ENCODE measurements at regions not wholly inside any gene's neighbourhood (a gene's known extent, or its start where the extent isn't known, plus 50 kb on each side); places are given as distances from the start of the nearest gene placed in this dataset.

DNA sequence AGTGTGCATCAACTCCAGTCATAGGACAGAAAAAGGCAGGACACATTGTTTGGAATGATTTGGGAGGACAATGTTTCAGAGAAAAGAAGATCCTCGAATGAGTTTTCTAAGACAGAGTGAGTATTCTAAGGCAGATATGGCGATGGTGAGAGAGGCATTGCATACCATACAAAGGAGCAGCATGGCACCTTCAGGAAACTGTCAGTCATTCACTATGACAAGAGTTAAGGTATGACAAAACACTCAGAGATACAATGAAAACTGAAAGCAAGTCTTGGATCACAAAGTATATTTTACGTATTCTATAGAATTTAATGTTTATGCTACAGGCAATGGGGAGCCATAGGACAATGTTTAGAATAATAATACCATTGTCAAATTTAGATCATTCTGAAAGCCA, 337.4 kb upstream of the LYPLAL1 start:
- DNase-seq = no peak

DNA sequence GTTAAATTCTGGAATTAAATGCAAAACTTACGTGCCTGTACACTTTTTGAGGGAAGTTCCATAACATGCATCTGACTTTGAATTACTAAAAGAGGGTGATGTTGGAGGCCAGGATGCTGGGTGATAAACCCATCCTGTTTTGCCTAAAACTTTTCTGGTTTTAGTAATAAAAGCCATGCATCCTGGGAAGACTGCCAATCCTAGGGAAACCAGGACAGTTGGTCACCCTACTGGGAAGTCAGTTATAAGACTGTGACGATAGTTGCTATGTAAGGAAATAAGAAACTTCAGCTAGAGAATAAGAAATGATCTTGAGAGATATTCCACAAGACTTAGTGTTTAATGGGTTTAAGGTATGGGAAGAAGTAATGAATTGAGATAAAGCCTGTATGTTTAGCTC, 336.6 kb upstream of the LYPLAL1 start:
- no peak for DNase-seq

DNA sequence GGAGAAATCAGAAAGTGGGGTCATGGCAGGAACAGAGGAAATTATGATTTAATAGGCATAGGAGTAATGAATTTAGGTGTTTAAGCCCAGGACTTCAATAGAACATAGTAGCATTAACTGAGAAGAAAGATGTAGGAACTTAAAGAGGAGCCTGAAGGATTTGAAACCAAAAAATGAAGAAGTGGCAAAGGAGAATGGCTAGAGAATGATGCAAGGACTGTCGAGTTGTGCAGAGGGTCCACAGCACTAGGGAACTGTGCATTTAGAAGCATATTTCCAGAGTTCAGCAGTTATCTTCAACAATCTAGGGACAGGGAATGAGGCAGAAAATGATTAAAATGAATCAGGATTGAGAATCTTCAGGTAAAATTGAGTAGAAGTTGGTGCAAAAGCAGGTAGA, 328.1 kb upstream of the LYPLAL1 start:
- DNase-seq = no peak

DNA sequence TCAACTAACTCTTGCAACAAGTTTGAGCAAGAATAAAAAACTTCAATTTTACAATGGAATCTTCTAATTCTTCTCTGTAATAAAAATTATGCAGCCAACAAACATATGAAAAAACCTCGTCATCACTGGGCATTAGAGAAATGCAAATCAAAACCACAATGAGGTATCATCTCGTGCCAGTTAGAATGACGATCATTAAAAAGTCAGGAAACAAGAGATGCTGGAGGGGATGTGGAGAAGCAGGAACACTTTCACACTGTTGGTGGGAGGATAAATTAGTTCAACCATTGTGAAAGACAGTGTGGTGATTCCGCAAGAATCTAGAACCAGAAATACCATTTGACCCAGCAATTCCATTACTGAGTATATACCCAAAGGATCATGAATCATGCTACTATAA, 327.5 kb upstream of the LYPLAL1 start:
- DNase-seq = no peak

DNA sequence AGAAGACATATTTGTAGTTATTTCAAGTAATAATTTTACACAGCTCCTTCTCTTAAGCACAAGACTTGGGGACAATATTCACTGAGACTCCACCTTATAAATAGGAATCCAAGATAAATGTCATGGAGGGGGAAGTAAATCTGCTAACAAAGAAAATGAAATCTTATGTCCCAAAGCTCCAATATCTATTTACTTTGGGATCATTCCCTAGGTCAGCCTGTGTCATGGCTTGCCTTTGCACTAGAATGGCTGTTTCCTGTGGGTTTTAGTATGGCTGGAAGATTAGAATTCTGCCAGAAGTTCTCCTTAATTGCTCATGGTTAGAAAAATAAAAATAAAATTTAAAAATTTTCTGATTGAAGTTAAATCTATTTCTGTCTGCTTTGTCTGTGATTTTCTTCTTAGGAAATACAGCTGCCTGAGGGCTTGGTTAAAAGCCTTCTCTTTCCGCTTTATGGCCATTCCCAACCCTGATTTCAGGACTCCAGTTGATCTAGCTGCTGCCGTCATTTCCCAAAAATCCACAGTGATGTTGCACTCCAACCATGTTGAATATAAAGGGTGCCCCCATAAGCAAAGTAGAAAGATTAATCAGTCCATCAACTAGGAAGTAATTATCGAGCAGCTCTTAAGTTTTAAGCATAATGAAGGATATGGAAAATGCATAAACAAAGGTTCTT, 326.4 kb upstream of the LYPLAL1 start:
- DNase-seq = no peak

DNA sequence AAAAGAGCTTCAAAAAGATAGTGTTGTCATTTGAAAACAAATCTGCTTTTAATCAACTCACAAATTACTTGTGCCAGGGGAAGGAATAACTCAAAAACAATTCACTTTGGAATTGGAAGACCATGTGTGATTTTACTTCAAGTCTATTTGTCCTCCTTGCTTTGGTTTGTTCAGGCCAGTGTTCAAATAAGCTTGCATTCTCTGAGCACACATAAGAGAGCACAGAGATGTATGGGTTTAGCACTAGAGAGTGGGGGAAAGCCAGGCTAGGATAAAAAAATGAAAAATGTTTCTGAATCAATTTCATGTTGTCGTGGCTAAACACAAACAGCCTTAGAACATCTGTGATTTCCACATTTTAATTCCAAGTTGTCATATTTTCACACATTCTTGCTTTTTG, 325.7 kb upstream of the LYPLAL1 start:
- DNase-seq = no peak

DNA sequence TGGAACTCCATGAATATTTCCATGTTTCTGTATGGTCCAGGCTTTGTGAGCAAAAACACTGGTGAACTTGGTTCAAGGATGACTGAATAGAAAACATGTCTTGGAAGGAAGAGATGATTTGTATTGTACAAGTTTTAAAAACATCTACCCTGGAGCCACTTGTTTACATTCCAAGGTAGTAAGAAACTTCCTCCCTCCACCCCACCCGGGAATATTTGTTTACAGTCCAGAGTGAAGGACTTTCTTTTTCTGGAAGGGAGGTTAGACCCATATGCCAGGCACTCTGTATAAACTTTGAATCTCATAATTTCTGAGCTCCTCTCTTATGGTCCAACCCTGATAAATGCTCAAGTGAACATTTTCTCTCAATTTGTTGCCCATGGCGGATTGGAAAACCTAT, 323.3 kb upstream of the LYPLAL1 start:
- no peak for DNase-seq

DNA sequence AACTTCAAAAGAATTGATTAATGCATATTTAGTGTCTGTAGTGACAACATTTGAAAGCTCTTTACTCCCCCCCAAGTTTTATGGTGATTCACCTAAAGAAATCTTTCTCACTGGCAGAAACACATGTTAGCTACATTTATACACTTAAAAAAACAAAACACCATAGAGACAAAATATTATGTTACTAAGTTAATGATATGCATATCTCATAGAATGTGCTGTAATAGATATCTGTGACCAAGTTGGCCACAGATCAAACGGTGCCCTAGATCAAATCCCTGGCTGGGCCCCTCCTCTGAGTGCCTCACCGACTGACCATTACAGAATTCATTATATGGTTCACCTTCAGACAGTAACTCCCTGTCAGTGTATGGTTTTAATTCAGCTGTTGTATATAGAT, 322.1 kb upstream of the LYPLAL1 start:
- no peak for DNase-seq

DNA sequence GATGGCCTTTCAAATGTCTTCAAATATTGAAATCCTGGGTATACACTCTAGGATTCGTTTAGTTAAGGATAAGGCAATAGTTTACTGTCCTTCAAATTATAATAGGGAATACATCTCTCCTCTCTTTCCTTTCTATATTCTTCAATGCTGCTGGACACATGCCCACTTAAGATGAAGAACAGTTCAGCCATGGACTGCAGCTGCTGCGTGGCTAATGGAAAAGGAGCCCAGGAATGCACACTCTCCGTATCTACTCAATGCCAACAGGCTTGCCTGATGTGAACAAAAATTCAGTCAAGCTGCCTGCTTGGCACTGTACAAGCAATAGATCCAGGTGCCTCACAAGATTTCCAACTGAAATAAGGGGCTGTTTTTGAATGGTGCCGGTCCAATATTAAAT, 321.2 kb upstream of the LYPLAL1 start:
- DNase-seq = no peak

DNA sequence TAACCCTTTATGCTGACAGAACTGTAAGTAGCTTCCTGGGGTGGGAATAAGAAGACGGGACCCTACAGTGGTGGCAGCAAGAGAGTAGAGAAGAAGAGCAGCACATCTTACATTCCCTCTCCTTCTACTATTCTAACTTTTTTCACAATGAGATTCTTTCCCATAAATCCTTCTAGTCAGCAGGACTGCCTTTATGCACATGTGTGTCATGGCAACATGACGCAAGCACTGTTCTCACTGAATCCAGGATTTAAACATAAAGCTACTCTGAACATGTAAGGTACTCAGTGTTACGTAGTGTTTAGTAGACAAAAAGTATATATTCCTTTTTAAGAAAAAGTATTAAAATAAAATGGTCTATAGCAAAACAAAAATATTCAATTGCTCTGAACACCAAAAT, 309.7 kb upstream of the LYPLAL1 start:
- no peak for DNase-seq

DNA sequence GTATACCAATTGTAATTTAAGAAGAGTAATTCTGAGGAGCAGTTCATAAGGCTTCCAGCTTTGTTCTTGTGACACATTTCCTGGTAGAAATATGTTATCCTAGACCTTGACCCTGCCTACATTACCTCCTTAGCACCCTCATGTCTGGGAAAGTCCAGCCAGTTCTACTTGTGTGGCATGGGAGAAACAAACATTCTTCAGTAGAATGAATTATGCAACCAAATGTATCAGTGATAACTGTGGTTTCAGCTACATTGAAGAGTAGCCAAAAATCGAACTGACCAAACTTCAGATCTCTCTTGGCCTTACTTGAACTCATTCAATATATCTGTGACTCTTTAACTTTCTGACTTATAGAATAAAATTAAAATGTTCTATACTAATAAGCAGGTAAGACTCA, 308.1 kb upstream of the LYPLAL1 start:
- no peak for DNase-seq

DNA sequence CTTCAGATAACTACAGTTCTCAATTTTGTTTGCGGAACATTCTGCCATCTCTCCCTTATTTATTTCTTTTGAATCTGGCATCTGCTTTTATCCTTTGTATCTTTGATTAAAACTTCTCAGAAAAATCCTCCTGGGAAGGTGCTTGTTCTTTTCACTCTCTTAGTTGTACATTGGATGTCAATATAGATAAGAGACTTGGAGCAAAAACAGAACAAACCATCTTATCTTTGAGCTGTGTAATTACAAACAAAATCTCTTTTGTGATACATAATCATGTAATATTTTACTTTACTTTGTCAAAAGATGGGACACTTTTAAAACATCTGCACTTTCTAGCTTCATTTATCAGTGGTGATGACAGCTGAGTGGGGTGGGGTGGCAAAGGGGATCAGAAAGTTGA, 307.2 kb upstream of the LYPLAL1 start:
- no peak for DNase-seq

DNA sequence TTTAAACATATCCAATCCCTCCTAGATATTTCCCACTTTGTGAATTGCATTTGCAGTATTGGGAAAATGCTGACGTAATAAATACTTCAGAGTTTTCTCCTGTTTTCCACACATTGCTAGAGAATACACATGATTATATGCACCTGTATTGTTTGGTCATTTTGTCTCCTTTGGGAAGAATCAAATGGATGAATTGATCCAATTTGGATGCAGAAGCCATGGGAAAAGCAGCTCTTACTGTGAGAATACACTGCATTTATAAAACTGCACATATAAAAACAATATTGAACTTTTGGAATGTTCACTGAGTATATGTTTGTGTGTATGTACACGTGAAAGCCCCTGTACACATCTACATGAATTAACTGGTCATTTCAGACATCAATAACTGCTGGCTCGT, 306.6 kb upstream of the LYPLAL1 start:
- no peak for DNase-seq

DNA sequence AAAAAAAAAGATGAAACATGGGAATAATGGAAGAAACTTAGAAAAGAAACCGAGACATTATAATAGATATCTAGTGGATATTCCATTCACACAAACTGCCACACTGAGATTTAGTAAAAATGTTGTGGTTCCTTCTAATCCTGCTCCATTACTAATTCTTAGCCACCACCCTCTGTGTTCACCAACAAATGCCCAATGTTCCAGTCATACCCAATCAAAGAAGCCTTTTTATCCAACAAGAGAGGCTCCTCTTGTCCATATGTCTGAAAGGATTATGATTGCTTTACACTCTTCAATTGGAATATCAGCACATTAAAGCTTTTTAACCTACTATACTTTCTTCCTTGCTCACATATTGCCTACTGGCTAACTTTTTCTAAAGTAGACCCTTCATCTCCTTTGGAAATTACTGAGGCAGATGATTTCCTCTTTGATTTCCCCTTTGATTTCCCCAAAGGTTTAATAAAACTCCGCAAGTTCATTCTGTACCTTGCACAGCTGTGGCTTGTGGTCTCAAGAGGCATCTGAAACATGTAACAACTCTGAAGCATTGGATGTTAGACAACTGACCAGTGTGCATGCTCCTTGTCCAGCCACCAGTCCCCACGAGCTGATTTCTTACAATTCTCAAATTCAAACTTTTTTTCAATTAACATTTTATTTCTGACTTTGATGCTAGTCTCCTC, 305.6 kb upstream of the LYPLAL1 start:
- no peak for DNase-seq

DNA sequence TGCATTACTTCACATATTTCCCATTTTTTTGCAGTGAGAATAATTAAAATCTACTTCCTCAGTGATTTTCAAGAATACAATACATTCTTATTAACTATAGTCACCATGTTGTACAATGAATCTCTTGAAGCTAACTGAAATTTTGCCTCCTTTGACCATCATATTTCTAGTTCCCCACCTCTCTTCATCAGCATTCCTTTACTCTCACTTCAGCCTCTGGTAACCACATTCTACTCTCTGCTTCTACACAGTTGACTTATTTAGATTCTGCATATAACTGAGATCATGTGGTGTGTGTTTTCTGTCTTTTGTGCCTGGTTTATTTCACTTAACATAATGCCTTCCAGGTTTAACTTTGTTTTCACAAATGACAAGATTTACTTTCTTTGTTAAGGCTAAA, 304.4 kb upstream of the LYPLAL1 start:
- no peak for DNase-seq

DNA sequence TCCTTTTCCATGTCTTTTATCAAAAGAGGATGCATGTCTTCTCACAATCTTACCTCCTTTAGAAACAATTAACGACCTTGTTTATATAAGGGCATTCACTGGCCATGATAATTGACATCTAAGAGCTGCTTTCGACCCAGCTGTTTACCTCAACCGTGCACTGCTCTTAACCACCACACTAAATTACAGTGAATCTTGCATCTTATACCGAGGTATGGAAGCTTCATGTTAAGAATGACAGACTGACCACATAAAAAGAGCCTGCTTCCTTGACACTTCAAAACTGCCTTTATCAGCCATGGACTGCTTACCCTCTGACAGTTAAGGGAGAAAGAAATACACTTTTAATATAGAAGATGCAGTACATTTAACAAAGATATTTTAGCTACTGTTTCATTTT, 301.7 kb upstream of the LYPLAL1 start:
- no peak for DNase-seq

DNA sequence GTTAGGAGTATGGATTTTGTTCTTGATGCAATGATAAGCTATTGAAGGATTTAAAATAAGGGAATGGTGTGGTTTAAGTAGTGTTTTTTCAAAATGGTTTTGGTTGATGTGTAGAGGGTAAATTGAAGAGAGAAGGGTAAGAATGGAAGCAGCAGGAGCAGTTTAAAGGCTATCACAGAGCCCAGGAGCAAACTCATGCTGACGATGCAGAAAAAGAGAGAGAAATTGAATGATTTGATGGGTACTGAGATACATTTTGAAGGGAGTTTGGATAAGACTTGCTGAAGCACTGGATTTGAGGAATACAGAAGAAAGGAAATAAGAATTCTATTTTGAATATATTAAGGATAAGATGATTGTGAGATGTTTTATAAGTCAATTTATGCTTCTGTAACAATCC, 300.8 kb upstream of the LYPLAL1 start:
- no peak for DNase-seq

DNA sequence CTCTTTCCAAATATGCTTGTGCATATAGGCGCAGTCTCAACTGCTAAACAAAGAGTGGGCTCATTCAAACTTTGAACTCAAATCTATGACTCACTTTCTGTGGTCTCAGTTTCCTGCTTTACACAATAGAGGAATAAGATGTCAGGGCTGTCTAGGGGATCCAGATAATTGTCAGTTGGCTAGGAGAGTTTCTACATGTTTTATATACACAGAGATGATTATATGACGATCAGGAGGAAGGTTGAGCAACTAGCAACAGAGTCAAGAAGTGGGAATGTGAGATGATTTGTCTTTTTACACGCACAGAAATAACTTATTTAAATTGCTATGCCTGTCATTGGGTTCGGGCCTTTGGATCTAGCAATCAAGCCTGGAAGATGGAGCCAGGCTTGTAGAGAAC, 299.4 kb upstream of the LYPLAL1 start:
- no peak for DNase-seq

DNA sequence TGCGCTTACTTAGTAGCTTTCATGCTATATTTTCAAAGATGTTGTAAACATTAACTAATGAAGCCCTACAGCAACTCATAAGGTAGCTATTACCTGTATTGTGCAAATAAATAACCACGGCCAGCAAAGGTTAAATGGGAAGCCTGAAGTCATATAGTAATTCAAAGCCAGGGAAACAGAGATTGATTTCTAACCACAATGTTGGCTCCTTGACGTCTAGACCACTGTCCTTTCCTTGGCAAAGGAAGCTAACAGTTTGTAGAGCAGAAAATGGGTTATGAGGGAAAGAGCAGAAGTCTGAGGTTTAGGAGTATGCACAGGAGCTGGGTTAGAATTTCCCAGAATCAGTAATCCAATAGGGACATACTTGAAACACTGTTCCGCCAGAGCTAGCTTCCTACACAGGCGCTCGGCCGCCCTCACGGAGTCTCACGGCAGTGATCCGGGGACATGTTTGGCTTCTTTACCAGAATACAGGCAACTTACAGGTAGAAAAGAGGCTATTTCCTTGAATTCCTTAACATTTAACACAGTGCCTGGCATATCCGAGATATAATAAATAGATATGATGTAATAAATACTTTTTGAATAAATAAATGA, 298.8 kb upstream of the LYPLAL1 start:
- DNase-seq = no peak

DNA sequence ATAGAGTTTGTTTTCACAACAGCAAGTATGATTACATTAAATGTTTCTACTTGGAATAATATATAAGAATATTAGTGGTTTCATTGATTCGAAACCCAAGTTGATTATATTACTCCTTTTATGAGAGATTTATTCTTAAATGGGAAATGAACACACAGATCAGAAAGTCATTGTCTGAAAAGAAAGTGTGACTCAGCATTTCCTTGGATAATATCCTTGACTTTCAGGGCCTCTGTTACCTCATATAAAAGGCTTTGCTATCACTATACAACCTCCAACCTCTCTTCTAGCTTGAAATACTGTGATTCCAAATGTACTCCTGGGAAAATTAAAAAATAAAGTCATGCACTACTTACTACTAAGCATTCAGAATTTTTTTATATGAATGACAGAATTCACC, 295.3 kb upstream of the LYPLAL1 start:
- DNase-seq = no peak

DNA sequence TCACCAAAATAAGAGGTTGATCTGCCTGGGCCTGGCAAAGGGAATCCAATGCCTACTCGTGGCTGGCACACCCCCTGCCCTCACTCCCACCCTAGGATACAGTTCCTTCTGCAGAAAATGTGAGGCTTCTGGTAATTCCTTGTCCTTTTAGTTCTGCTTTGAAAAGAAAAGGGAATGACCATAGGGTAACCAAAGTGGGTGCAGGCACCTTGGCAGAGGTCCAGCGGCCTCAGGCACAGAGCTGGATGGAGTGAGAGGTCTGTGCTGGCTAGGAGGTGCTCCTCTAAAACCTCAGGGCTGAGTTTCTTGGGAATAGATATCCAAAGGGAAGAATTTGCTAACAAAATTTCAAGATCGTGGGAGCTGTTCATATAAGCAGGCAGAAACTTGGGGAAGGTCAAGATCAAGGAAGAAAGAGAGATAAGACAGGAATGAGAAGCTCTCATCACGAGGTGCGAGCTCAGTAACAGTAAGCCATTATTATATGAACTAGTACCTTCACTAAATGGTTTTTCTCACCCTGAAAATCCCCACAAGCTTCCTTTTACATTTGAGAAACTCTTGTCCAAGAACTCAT, 293.1 kb upstream of the LYPLAL1 start:
- DNase-seq = no peak

DNA sequence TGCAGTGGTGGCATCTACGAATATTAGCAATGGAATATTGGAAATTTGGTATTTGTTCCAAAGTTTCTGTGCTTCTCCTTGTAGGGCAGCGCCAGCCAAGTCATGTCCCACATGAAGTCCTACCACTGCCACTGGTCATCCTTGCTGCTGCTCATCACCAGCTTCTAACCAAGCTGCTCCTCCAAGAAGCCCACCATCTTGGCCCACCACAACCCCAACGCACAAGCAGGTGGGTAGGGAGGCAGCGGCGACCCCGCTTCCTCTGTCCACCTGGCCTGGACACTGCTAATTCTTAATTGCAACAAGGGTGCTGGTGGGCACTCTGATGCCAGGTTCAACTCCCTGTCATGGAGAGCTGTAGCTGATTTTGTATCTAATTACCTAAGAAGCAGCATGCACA, 291.2 kb upstream of the LYPLAL1 start:
- no peak for DNase-seq

DNA sequence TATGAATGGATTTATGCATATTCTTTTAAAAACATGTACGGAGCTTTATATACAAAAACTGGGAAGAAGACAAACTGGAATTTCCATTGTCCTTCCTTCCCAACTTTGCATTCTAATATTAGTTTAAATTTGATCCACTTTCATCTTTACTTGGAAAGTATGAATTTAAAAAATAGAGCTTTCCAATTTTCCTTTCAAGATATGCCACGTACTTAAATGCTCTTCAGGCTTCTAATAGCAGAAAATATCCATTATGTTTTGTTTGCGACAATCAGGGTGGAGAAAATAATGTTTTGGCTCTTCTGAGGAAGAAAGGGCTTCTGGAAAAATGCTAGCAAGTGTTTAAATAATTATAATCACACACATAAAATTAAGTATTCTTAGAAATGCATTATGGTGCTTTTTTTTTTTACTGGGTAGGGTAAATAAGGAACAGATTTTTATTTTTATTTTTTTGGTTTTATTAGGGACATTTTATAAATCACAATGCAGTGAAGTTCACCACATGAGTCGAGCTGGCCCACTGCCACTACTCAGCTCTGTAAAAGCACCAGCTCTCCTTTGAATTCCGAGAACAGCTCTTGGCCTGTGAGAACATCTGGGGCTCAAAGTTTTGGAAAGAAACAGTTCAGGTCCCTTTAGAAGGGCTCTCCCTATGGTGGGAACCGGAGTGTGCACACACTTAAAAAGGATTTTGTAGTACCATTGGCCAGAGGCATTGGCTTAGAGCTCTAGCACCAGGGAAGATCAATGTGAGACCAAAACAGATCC, 287.4 kb upstream of the LYPLAL1 start:
- DNase-seq = no peak

Data from NCI-H526 (cell line).